Fibroblast of lung (primary cell): ENCODE measurements at regions not wholly inside any gene's neighbourhood (a gene's known extent, or its start where the extent isn't known, plus 50 kb on each side); places are given as distances from the start of the nearest gene placed in this dataset.

Source experiments
- EZH2 ChIP-seq: IDR thresholded peaks from 2 replicates; pipeline ENCODE4 v1.5.1; 2012; ENCODE audit warnings: low read length, control low read depth, mild to moderate bottlenecking; ENCODE audit errors: missing control alignments
- TF ChIP-seq, protein P1 (sequence below), 2 donors: IDR thresholded peaks in 1 of 2; conservative IDR thresholded peaks in 1 of 2; 1 replicate in 1 of 2; 2 replicates in 1 of 2; pipeline ENCODE4 v1.5.1; 2011 to 2012; ENCODE audit warnings: low read length in 2 of 2, control low read depth in 1 of 2, inconsistent platforms in 1 of 2, low read depth in 1 of 2, mild to moderate bottlenecking in 1 of 2

DNA sequence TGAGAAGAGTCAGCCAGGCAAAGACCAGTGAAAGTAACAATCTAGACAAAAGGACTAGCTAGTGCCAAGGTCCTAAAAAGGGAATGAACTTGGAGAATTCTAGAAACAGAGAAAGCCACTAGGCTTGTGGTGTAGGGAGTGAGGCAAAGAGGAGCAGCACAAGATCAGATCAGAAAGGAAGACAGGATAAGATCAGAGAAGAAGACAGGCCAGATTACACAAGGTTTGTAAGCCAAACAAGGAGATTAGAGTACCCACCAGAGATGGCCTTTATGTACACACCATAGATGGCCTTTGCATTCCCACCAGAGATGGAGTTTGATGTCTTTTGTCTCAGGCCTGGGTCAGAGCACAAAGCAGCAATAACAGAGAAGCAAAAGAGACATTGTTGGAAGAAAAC, 105.6 kb upstream of the PLCB4 start:
- TF ChIP-seq, protein P1, sequence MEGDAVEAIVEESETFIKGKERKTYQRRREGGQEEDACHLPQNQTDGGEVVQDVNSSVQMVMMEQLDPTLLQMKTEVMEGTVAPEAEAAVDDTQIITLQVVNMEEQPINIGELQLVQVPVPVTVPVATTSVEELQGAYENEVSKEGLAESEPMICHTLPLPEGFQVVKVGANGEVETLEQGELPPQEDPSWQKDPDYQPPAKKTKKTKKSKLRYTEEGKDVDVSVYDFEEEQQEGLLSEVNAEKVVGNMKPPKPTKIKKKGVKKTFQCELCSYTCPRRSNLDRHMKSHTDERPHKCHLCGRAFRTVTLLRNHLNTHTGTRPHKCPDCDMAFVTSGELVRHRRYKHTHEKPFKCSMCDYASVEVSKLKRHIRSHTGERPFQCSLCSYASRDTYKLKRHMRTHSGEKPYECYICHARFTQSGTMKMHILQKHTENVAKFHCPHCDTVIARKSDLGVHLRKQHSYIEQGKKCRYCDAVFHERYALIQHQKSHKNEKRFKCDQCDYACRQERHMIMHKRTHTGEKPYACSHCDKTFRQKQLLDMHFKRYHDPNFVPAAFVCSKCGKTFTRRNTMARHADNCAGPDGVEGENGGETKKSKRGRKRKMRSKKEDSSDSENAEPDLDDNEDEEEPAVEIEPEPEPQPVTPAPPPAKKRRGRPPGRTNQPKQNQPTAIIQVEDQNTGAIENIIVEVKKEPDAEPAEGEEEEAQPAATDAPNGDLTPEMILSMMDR (conservative IDR thresholded peaks at IDR 0.05 in 1 of 2, IDR thresholded peaks at IDR 0.05 in 1 of 2; ENCODE audit: low read depth in 1 of 2, low read length in 2 of 2), result no peak
- TF ChIP-seq EZH2, result no peak
